Endodermal cell (in vitro differentiated cells): ENCODE measurements at regions not wholly inside any gene's neighbourhood (a gene's known extent, or its start where the extent isn't known, plus 50 kb on each side); places are given as distances from the start of the nearest gene placed in this dataset.

ENCODE experiments used
- DNase-seq: peaks from one replicate; pipeline ENCODE4 v3.0.0-alpha.2; 2017
- H3K27ac ChIP-seq: 2 replicates; pipeline ENCODE4 v1.5.1; 2013; ENCODE audit warnings: mild to moderate bottlenecking, low read depth, low read length, moderate library complexity
- H3K27me3 ChIP-seq: 2 replicates; pipeline ENCODE4 v1.6.1; 2013; ENCODE audit warnings: mild to moderate bottlenecking, low read length, moderate library complexity; ENCODE audit not compliant: insufficient read depth, control insufficient read depth, poor library complexity, severe bottlenecking
- H3K36me3 ChIP-seq: 2 replicates; pipeline ENCODE4 v1.7.0; 2013; ENCODE audit warnings: mild to moderate bottlenecking, low read length, moderate library complexity; ENCODE audit not compliant: control insufficient read depth, insufficient read depth
- H3K4me1 ChIP-seq: one replicate; pipeline ENCODE4 v1.7.0; 2013; ENCODE audit warnings: low read length; ENCODE audit not compliant: control insufficient read depth, insufficient read depth
- H3K4me3 ChIP-seq: 2 replicates; pipeline ENCODE4 v1.5.1; 2013; ENCODE audit warnings: mild to moderate bottlenecking, low read length, moderate library complexity
- H3K9ac ChIP-seq: 2 replicates; pipeline ENCODE4 v1.6.1; 2013; ENCODE audit warnings: mild to moderate bottlenecking, low read length, moderate library complexity; ENCODE audit not compliant: poor library complexity, severe bottlenecking; ENCODE audit errors: extremely low read depth
- H3K9me3 ChIP-seq: 2 replicates; pipeline ENCODE4 v1.6.1; 2013; ENCODE audit warnings: mild to moderate bottlenecking, low read length, moderate library complexity; ENCODE audit not compliant: control insufficient read depth
- H3K27ac Mint-ChIP-seq: 2 replicates; pipeline ENCODE4 v1.8.0; 2020; ENCODE audit warnings: mixed read lengths
- H3K27me3 Mint-ChIP-seq: 2 replicates; pipeline ENCODE4 v1.8.0; 2021; ENCODE audit warnings: mild to moderate bottlenecking, mixed read lengths; ENCODE audit not compliant: insufficient read depth
- H3K36me3 Mint-ChIP-seq: 2 replicates; pipeline ENCODE4 v1.8.0; 2020; ENCODE audit warnings: low read depth, mixed read lengths
- H3K4me1 Mint-ChIP-seq: 2 replicates; pipeline ENCODE4 v1.8.0; 2020; ENCODE audit warnings: mixed read lengths
- H3K4me3 Mint-ChIP-seq: 2 replicates; pipeline ENCODE4 v1.8.0; 2020; ENCODE audit warnings: mild to moderate bottlenecking, moderate library complexity, mixed read lengths
- H3K9me3 Mint-ChIP-seq: 2 replicates; pipeline ENCODE4 v1.8.0; 2020; ENCODE audit warnings: mild to moderate bottlenecking, mixed read lengths
- CTCF ChIP-seq: fragments of 200-600 bp; sonication (generic); conservative IDR thresholded peaks from 2 replicates; pipeline ENCODE4 v1.5.0; 2021; ENCODE audit warnings: antibody characterized with exemption, mild to moderate bottlenecking
- whole genome bisulfite sequencing, 2 experiments: methylation state at CpG; one replicate each; pipeline versions ENCODE4 v1.1.5 to v1.1.7; 2013; ENCODE audit warnings: missing lambda C conversion rate in 2 of 2, mixed read lengths in 1 of 2; ENCODE audit not compliant: insufficient coverage in 1 of 2, insufficient read length in 1 of 2; 5-methylcytosine and 5-hydroxymethylcytosine counted together

- no peak overlapping the region for H3K4me3 Mint-ChIP-seq
- Histone ChIP-seq H3K4me3 (no peak overlapping the region), H3K27me3 (no peaks in the 10 kb centered on the region), H3K36me3 (no peaks in the 10 kb centered on the region), H3K9me3 (no peaks in the 10 kb centered on the region), H3K4me1 (no peaks in the 10 kb centered on the region), H3K9ac (no peak overlapping the region), H3K27ac (no peak overlapping the region)
- no peaks in the 10 kb centered on the region for H3K9me3 Mint-ChIP-seq
- H3K36me3 Mint-ChIP-seq, result no peaks in the 10 kb centered on the region
- DNase-seq, result peak; percentile 73
- no peak for TF ChIP-seq CTCF
- H3K4me1 Mint-ChIP-seq, result no peaks in the 10 kb centered on the region
- 87 to 93% methylated on average over 3 to 7 of the region's 7 CpGs for WGBS, 2 experiments
- H3K27me3 Mint-ChIP-seq, result peaks cover 3% of the 10 kb centered on the region
- H3K27ac Mint-ChIP-seq, result no peak overlapping the region
Observed at GRCh38 chr10:56298941-56299340, 62.1 kb downstream of the ZWINT start.

- Mint-ChIP-seq H3K4me1 (no peaks in the 10 kb centered on the region), H3K27ac (no peak overlapping the region), H3K9me3 (no peaks in the 10 kb centered on the region), H3K27me3 (peaks cover 3% of the 10 kb centered on the region), H3K4me3 (no peak overlapping the region), H3K36me3 (no peaks in the 10 kb centered on the region)
- H3K27ac ChIP-seq, result no peak overlapping the region
- 83% methylated on average over 1 of the region's 1 CpG; no CpG with 5 or more reads in 1 of the 2 experiments for WGBS, 2 experiments
- no peaks in the 10 kb centered on the region for H3K4me1 ChIP-seq
- DNase-seq, result no peak
- H3K4me3 ChIP-seq, result no peak overlapping the region
- H3K9me3 ChIP-seq, result no peaks in the 10 kb centered on the region
- no peaks in the 10 kb centered on the region for H3K36me3 ChIP-seq
- H3K27me3 ChIP-seq, result no peaks in the 10 kb centered on the region
- H3K9ac ChIP-seq, result no peak overlapping the region
- no peak for TF ChIP-seq CTCF
Observed at GRCh38 chr10:56296618-56297017, 64.4 kb downstream of the ZWINT start.

GRCh38 chr10:56288403-56288802, 72.7 kb downstream of the ZWINT start:
- Mint-ChIP-seq H3K36me3 (no peaks in the 10 kb centered on the region), H3K9me3 (no peaks in the 10 kb centered on the region), H3K4me3 (no peak overlapping the region), H3K27me3 (no peaks in the 10 kb centered on the region), H3K4me1 (no peaks in the 10 kb centered on the region), H3K27ac (no peak overlapping the region)
- no peak overlapping the region for H3K9ac ChIP-seq
- no peak overlapping the region for H3K27ac ChIP-seq
- H3K9me3 ChIP-seq, result no peaks in the 10 kb centered on the region
- DNase-seq, result no peak
- no peak for TF ChIP-seq CTCF
- H3K27me3 ChIP-seq, result no peaks in the 10 kb centered on the region
- WGBS, 2 experiments, result 93% methylated on average over 2 of the region's 2 CpGs; no CpG with 5 or more reads in 1 of the 2 experiments
- no peaks in the 10 kb centered on the region for H3K4me1 ChIP-seq
- no peaks in the 10 kb centered on the region for H3K36me3 ChIP-seq
- no peak overlapping the region for H3K4me3 ChIP-seq
